HG03469 (cell line): ENCODE measurements at regions not wholly inside any gene's neighbourhood (a gene's known extent, or its start where the extent isn't known, plus 50 kb on each side); places are given as distances from the start of the nearest gene placed in this dataset.

Experiments
- ATAC-seq: cut with Tn5 transposase; IDR thresholded peaks from one replicate; pipeline ENCODE4 v1.9.1; 2021; ENCODE audit warnings: mild to moderate bottlenecking, moderate library complexity, moderate number of reproducible peaks; ENCODE audit not compliant: unreplicated experiment

DNA sequence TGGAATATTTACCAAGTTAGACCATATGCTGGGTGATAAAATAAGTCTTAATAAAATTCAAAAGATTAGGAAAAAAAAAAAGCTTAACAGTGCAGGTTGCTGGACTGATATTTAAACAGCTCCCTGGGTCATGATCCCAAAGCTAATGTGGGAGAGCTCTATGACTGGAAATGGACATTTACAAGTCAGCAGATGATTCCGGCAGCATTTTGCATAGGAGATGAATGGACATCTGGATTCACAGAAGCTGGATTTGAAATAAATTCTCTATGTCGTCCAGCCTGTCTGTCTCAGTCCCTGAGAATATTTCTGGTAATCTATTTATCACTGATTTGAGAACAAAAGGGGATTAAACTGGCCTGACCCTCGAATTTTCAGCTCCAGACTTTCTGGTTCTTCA is 52.3 kb upstream of the KLHL25 start:
- ATAC-seq, result no peak

DNA sequence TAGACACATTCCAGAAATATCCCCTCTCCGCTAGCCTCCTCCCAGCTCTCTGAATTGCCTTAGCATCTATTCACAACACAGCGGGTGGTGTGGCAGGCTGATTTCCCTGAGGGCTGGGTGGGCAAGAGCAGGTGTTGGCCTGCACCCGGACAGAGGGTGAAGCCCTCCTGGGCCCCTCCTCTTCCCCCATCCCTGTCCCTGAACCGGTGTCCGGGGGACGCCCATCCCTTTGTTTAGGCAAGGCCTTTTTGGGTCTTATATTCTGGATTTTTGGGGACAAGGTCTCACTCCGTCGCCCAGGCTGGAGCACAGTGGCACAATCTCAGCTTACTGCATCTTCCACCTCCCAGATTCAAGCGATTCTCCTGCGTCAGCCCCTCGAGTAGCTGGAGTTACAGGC is 55.2 kb upstream of the KLHL25 start:
- ATAC-seq, result no peak

DNA sequence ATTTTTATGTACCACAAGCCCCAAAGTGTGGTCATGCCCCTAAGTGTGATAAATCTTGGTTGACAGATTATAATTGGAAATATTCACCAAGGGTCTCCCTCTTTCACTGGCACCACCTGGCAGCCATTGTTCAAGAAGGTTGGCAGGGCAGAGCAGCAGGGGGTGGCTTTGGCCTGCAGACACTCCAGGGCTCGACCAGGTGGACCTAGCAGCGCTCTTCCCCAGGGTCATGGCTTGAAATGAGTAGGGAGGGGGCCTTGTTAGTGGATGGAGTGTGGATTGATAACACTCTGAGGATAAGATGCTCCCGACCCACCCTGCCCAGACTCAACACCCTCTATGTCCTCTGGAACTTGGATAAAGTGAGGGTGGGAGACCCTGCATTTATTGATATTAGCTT is 58.2 kb upstream of the KLHL25 start:
- no peak for ATAC-seq

DNA sequence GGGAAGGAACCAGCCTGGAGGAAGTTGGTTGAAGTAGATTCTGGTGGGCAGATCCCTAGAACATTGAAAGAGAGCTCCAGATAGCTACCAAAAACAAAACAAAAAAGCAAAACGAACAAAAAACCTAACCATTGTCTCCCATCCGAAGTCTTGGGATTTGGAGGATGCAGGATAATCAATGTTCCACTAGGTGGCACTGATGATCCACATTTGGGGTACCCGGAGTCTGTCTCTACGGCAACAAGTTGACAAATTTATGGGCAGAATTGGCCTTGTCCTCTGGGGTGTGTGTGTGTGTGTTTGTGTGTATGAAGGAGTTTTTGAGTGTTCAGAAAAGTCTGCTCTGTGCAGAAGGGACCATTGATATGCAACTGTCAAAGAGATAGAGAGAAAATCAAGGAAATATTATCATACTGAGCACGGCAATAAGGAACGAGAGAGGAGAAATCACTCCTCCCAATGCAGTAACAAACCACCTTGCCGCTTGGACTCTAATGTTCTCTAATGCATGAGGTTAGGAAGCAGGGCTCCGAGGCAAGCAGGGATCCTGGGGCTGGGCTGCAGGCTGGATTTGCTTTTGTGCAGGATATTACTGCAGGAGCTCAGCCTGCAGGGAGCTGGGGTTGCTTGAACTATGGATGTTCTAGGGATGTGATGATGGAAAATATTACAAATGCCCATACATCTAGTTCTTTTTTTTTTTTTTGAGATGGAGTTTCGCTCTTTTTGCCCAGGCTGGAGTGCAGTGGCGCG is 59.8 kb upstream of the KLHL25 start:
- no peak for ATAC-seq

DNA sequence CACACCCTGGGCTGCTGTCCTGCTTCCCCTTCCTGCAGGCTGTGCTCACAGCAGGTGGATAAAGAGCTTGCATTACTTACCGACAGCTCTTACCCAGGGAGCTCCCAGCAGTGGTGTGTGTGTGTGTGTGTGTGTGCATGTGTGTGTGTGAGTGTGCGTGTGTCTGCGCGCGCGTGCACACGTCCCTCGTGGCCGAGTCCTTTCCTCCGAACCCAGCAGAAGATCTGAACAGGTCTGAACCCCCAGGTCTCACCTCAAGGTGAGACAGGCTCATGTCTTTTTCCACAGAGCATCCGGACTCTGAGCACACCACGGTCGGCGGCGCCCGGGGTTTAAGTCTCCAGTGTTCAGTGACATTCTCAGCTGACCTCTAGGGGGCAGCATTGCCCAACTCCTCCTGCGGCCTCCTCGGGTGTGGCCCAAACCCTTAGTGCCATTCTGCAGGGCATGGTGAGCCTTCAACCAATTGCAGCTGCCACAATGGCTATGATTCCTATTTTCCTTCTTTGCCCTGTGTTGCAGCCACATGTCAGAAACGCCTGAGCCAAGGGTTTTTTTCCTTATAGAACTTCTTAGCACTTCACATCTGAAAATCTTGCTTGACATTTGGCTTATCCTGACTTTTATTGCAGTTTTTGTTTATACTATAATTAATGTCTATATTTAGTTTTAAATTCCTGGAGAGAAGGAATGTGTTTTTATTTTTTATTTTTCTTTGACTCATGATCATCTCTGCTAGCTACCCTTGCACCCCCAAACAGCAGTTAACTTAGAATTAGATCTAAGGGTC is 64.1 kb upstream of the KLHL25 start:
- ATAC-seq, result peak; percentile 90

DNA sequence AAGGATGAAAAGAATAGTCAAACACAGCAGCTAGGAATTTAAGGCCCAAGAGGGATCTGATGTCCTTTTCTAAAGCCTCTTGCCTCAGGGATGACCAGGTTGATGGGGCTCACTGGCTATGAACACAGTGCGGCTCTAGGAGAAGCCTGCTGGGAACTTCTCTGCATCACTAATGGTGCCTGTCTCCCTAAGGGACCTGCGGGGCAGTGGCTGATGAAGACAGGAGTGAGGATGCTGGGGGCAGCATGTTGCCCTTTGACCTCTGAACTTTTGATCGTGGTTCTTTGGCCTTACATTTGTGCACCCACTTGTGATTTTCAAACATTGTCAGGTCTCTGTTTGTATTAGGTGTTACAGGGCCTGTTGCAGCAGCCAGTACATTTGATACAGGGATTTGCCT is 64.9 kb upstream of the KLHL25 start:
- ATAC-seq, result no peak

DNA sequence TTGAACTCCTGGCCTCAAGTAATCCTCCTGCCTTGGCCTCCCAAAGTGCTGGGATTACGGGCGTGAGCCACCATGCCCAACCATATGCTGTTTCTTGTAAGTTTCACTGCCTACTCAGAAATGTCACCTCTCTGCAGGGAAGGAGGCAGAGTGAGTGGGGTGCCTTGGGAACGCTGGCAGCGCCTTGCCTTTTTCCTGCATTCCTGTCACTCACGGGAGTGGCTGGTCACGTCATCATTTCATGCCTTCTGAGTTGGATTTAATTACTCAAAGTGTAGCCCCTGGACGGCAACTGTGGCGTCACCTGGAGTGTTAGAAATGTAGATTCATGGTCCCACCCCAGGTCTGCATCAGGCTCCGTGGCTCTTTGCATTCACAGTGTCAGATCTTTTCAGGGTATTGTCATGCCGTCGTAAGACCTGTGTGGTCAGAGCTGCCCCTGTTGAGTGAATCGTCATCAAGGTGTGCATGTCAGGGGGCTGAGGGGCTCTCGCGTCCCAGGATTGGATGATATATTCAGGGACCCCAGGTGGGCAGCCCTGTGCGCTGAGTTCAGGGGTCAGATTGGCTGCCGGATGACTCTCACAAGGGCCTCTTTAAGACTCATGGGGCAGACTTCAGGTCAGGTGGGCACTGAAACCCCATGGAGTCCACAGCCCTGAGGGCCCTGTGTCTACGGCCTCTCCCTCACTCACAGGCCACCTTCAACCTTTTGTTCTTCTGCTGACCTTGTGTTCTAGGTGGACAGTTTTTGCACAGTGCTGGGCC is 65.9 kb upstream of the KLHL25 start:
- no peak for ATAC-seq

DNA sequence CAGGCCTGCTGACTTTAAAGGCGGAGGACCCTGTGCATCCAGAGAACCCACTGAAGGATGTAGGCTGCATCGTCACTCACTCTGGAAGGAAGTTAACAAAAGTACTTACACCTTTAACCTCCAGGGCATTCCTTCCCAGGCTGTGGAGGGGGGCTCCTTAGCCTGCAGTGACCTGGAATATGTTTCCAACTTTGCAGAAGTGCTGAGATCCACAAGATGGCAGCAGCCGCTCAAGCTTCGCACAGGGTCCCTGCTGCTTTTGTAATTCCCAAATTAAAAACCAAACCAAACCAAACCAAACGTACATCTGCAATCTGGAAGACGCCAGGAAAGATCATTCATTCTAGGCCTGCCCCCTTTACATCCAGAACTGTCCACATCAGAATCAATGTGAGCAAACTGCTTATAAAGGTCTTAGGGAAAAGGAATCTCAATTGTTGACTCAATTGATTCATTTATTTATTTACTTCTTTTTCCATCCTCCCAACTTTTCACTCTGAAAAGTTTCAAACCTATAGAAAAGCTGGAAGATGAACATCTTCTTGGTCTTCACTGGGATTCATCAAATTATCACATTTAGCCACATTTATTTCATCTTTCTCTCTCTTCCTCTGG is 70.5 kb upstream of the KLHL25 start:
- no peak for ATAC-seq

DNA sequence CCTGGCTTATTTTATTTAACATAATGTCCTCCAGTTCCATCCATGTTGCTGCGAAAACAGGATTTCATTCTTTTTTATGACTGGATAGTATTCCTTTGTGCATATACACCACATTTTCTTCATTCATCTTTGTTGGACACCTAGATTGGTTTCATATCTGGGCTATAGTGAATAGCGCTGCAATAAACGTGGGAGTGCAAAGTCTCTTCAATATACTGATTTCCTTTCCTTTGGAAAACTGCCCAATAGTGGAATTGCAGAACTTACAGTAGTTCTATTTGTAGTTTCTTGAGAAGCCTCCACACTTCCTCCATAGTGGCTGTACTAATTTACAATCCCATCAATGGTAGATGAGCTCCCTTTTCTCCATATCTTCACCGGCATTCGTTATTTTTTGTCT is 72.5 kb upstream of the KLHL25 start:
- no peak for ATAC-seq

DNA sequence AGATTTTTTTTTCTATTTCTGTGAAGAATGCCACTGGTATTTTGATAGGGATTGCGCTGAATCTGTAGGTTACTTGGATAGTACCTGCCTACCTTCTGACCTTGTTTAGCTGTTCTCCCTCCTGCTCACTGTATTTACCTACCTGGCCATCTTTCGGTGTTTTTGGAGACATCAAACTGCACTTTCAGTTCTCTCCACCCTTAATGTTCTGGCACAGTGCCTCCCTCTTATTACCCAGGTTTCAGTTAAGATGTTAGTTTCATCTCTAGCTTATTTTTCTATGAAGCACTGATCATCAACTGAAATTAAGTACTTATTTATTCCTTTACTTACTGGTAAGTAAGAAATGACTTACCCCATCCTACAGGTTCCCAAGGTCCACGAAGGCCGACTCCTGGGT is 74.4 kb upstream of the KLHL25 start:
- ATAC-seq, result no peak

DNA sequence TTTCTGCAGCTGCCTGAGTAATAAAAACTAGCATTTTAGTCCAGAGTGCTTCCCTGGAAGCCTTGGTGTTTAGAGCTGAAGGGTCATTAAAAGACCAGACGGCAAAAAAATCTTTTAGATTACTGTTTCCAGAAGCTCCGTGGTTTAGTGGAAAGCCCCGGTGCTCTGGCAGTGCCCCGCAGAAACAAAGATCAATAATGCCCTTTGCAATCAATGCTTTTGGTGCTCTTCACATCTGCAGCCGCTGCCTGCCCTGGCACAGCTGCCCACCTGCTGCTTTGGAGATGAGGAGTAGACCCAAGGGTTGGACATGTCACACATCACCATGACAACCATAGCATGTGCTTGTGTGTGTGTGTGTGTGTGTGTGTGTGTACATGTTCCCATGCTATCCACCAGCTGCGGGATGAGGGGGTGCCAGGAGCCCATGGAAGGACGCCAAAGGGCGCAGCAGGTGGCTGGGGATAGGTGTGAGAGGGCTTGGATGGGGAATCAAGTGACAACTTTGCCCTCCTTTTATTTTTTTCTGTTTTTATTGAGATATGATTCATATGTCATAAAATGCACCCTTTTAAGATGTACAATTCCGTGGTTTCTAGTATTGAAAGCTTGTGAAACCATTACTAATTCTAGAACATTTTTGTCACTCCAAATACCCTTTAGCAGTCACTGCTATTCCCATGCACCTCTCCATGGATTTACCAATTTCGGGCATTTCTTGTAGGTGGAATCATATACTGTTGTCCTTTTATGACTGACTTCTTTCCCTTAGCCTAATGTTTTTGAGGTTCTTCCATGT is 75.7 kb upstream of the KLHL25 start:
- no peak for ATAC-seq

DNA sequence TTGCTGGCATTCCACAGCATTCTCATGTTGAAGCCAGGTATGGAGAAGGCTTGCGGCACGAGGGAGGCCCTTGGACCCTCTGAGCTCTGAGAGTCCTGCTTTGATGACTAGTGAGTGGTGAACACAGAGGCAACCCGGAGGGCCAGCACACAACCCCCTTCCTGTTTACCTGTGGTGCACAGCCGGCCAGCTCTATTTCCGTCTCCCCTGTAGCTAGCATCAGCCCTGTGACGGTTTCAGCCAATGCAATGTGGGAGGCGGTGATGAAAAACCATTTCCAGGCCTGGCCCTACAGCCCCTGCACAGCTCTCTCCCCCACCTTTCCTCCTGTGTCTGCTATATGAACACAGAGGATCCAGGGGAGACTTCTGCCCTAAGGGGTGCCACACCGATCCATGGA is 76.8 kb upstream of the KLHL25 start:
- ATAC-seq, result no peak

DNA sequence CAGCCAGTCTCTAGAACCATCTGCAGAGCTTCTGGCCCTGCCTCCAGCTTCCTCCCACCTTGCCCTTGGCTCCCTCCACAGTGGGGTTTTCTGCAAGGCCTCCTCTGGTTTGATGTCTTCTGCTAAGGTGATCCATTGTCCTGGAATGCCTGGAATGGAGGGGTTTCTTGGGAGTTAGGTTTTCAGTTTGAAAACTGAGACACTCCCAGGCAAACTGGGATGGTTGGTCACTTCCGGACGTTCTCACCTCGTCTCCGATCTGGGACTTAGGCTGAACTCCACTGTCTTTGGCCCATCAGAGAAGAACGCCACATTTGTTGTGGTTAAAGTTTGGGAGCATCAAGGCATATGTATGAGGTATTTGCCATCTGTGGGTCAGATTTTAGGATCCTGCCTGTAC is 77.4 kb upstream of the KLHL25 start:
- ATAC-seq, result no peak

DNA sequence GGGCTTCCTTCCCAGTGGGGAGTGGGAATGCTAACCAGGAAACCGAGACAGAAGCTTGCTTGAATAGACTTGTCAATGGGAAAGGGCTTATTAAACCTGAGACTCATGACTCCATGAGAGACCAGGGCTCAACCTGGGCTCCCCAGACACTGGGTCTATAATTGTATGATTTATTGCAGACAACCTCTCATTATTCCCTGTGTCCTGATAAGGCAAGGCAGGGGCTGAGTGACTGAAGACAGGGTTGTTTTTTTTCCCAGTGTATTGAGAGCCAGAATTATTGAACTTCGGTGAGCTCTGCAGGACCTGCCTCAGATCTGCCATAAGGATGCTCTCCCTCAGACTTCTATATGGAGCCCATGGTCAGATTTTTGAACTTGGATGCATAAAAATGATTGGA is 79.5 kb upstream of the KLHL25 start:
- no peak for ATAC-seq

DNA sequence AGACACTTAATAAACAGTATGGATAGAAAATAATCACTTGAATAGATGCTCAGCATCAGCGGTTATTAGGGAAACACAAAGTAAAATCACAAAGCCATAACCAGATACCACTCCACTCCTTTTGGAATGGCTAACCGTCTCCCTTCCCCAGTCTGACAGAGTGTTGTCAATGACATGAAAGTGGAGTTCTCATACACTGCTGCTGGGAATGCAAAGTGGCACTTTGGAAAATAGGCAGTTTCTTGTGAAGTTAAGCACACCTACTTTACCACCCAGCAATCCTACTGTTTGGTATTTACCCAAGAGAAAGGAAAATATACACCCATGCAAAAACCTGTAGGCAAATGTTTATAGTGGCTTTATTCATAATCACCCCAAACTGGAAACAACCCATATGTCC is 81.0 kb upstream of the KLHL25 start:
- ATAC-seq, result no peak

DNA sequence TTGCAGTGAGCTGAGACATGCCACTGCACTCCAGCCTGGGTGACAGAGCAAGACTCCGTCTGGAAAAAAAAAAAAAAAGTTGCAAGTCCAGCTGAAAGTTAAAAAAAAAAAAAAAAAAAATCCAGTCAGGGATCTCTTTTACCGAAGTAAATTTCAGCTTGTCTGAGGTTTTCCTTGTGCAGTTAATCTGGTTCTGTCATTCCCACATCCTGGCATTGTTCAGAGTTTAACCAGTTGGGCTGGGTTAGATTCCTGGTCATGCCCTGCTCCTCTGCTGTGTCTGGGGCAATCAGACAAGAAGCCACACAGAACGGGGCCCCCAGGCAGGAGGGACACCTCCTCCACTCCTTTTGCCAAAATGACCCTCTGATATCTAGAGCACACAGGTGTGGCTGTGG is 84.1 kb upstream of the KLHL25 start:
- no peak for ATAC-seq

DNA sequence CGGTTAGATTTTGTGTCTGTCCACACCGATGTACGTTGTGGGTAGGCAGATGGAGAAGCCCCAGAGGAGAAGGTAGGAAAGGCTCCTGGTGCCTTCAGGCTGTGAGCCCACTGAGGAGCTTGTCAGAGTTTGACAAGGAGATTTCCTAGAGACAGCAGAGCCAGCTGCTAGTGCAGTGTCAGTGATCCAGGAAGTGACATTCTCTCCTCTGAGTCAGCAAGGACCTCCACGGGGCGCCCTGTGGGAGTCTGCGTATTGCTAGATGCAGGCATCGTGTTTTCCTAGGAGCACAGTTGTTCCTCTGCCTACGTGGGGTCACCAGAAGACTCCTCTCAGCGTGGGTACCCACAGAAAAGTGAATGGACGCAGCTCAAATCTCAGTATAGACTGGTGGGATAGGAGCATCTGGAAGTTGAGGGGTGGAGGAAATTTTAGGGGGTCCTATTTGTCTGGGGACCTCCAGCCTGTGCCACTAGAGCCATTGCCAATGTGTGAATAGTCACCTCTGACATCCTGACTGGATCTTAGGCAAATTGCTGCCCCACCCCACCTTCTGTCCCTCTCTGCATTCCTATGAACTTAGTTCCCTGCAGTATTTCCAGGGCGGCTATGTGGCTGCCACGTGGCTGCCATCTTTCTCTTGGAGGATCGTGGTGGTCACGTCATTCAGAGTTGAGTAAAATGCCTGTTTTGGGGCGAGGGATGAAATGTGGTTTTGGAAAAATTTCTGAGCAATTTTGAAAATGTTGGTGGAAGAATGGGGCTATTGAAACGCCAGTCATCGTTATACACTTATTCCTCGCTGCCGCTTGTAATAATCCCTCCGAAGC is 84.8 kb upstream of the KLHL25 start:
- ATAC-seq, result no peak

DNA sequence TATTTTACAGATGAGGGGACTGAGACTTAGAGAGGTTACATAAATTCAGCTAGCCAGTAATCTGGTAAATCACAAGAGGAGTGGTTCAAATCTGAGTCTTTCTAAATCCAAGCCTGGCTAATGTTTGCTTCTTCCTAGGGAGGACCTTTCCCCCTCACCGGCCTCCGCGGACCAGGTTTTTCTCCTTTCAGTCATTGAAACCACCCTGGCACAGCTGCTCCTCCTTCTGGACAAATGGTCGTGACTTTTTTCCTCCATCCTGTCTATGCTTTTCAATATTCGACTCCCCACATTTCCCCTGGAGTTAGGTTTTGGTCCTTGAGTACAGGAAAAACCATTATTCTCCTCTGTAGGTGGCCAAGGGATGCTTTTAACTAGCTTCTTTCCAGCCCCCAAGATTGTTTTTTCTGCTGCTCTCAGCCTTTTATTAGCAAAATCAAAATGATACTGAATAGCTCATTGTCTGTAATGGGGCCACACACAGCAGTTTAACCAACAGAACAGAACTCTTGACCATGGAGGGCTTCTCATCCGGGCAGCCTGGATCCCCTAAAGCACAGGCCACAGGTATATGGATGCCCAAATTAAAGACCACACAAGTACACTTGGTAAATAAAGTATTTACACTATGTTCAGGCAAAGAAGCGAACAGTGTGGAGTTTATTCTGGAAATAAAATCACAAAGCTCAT is 85.9 kb upstream of the KLHL25 start:
- ATAC-seq, result no peak

DNA sequence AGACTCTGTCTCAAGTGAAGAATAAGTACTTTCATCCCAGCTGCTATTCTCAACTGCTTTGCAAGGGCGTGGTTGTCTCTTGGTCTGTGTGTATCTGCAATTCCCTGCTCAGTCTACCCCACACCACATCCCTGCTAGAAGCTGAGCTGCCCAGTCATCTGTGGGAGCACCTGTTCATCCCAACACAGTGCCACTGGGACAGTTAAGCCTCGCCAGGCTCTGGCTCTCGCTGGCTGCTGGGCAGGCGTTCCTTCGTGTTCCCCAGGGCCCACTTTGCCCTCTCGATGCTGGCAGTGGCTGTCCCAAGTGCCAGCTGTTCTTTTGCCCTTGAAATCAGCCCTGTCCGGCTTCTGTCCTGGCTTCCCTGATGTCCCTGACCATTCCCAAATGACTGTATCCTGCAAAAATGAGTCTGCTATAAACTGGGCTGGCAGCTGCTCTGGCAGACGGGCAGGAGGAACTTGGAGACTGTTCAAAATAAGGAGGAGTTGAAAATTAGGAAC is 91.6 kb upstream of the KLHL25 start:
- ATAC-seq, result no peak
